OCI-M2 (cell line): ENCODE measurements at regions not wholly inside any gene's neighbourhood (a gene's known extent, or its start where the extent isn't known, plus 50 kb on each side); places are given as distances from the start of the nearest gene placed in this dataset.

ENCODE experiments used
- DNase-seq: peaks from one replicate; lab custom pipeline; 2025; ENCODE audit not compliant: unreplicated experiment; lab: John Stamatoyannopoulos, UW

DNA sequence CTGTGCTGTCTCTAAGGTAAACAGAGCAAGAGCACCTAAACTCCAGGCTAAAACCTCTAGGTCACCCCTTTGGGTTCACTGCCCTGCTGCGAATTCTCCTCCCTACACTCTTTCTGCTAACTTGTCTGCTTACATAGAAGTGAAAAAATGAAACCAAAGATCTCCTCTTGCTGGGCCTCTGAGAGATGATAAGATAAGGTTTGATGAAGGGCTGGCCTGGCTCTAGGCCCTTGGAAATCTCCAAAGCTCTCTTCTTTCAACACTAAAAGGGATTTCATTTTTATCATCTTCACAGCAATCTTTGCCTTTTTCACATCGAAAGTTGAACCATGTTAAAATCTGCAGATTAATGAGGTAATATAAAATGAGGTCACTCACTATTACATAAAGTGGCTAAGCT lies 450.8 kb upstream of the TLE4 start:
- DNase-seq = no peak

DNA sequence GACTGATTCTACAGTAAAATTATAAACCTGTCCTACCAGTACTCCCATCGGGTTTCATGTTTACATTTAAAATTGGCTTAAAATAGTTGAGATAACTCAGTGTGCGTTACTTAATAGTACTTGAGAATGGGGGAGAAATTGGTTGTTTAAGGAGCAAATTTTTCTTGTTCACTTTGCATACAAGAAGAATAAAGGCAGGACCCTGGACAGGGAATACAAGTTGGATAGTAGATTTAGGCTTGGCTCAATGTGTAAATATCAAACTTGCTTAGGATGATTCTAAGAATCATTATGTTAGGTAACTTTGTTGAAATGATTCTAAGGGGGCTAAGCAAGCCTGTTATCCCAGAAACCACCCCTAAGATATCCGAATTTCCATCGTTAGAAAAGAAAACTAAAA lies 448.4 kb upstream of the TLE4 start:
- DNase-seq = no peak

DNA sequence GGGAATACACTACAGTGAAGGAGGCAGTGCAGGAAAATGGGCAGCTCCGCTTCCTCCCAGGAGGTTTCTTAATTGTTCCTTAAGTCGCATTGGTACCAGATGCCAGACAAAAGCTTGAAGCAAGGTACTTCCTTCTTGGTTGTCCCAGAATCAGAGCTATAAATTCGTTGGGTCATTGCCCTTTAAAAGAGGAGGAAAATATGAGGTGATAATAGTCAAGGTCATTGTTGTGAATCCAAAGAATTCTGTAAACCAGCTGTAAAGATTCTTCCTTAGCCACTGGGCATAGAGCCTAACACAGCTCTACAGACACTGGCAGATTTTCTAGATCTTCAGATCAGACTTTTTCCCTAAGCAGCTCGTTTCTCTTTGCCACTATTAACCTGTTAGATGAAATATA lies 444.1 kb upstream of the TLE4 start:
- no peak for DNase-seq

DNA sequence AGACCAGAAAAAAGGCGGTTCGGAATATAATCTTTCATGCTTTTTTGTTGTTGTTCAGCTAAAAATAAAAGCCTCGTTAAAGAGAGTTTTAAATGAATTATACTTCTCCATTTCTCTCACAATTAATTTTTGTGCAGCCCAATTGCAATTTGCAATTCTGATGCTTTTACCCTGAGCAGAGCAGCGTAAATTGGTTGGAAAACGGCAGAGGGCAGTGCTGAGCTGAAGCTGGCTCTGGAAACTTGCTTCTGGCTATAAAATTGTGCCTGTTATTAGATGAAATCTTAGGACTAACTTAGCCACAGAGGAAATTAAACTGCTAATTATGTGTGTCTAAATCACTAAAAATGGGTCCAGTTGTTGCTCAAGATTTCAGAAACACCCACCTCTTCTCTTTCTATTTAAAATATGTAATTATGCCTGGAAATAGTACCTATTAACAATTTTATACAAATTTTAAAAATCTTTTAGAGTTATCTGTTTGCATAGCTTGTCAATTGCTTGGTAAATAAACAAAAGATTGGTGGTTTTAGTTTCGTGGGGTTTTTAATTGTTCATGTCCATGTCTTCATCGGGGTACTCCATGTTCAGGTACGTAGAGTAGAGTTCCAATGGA lies 441.8 kb upstream of the TLE4 start:
- no peak for DNase-seq

DNA sequence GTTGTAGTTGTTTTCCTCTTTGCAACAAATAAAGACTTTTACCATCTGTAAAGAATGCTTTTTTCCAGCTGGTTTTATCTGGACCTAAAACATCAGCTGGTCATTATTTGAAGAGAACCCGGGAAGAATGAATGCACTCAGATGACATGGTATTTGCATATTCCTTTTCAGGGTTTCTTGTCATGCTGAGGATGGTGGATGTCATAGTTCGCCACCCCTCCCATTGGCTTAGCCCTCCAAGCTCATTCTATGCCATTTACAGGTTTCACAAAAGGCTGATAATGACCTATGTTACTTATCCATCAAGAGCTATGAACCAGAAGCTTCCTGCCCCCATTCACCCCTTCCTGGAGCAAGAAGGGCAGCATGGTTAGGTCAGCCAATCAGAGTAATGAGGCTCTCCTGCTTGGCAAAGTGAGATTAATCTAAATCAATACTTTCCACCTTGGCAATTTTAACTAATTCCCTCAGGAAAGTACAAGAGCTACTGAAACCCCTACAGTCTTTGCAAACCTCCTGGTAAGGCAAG lies 440.5 kb upstream of the TLE4 start:
- no peak for DNase-seq

DNA sequence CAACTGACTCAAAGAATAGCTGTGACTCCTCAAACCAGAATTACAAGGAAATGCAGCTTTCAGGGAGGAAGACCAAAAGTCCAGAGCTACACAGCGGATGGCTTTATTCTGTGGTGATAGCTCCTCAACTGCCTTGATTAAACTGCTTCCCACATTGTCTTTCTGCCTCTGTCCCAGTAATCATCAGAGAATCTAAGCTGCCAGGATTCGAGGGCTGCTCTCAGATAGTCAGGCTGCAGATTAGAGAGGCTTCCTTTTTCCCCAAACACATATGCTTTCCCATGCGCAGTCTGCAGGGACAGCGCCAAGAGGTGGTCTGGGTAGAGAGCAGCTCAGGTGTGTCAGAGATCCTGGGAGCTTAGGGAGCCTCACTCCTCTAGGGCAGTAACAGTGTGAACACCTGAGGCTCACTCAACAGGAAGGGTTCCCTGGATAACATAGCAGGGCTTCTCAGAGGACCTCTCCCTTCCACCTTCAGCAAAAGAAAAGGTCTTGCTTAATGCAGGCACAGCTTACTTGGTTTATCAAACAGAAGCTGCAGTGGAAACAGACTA lies 439.9 kb upstream of the TLE4 start:
- DNase-seq = no peak

DNA sequence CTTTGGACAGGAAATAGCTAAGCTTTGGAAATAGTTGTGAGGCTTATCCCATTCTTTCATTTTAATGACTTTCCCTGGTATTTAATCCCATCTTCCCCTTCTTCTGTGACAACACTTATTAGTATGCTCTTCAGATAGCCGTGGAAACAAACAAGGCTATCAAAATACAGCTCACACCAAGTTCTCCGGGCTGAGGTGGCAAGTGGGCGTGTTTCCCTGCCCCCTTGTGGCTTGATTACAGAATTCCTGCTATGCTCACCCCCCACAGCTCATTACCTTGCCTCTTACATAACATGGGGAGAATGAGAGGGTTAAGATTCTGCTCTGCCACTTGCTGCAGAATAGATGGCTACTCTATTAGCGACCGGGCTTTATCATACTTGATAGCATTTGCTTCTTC lies 437.1 kb upstream of the TLE4 start:
- DNase-seq = no peak

DNA sequence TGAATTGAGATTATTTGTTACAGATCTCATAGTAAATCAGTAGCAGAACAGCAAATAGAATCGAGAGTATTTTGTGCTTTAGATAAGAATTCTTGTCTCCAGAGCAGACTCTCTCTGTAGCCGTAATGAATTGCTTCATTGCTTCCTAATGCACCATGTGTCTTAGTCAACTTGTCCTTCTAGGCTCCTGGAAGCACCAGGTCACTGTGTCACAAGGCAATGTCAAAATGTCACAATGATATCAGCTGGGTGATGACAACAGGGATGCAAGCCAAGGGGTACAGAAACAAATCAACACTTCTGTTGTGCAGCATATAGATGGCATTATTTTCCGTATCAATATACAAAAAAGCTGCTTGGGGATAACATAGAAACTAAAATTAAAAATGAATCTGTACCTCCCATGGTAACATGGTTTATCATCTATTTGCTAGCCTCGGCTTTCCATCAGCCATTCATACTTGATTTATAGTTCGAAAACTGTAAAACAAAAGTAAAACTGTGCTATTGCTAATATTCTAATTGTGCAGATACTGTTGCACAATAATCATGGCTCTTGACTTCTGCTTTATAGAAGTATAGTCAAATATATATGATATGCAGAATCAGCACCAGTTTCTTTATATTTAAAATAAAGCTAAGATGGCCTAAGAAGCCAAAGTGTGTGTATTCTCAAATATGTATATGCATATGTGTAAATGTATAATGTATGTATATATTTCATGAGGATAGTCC lies 435.9 kb upstream of the TLE4 start:
- no peak for DNase-seq

DNA sequence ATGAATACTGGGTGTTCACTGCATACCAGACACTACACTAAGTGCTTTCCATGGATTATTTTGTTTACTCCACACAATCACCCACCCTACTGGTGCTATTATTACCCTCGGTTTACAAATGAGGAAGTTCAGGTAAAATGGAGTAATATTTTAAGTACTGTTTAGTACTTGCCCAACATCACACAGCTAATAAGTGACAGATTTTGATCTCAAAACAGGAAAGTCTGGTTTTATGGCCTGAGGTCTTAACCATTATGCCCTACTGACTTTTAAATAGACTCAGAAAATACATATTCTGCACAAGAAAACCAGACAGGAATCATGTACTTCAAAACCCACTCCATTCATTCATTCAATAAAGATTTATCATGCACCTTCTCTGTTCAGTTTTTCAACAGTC lies 431.0 kb upstream of the TLE4 start:
- no peak for DNase-seq

DNA sequence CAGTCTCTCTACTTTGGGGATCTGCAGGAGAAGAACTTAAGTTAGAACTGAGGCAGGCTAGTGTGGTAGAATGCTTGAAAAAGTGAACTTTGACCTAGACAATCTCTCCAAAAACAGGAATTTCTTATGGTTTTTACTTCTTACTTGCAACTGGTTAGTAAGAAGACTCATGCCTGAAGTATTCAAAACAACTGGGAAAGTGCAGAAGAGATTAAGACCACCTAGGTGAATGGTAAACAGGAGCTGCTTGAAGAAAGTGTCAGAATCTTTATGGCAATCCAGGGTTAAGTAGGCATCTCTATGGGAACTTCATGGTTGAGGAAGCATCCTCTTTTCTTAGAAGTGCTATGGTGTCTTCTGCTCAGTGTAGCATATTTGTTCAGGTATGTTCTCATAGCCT lies 428.6 kb upstream of the TLE4 start:
- no peak for DNase-seq

DNA sequence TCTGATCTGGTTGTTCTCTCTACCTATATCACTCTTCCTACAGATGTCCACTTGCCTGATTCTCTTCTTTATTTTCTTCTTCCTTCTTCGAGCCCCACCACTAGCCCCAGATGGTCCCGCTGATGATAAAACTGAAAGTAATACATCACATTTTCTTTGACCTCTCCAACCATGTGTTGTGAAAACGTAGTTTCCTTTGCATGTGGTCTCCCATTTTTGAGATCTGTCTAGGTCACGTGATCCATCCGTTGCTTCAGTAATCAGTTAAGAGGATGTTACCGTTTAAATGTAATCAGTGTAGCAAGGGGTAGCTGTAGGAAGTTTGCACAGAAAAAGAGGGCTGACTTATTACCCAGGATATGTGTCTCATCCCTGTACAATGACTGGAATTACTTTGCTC lies 426.3 kb upstream of the TLE4 start:
- DNase-seq = no peak

DNA sequence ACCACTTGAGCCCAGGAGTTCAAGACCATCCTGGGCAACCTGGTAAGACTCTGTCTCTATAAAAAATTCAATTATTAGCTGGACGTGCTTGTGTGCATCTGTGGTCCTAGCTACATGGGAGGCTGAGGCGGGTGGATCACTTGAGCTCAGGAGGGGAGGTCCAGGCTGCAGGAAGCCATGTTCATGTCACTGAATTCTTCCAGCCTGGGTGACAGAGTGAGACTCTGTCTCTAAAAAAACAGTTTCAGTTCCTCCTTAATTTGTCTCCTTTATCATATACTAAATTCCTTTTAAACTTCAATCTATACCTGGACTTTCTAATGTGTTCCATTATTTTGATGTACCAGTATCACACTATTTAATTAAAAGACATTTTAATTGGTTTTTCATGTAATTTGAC lies 422.2 kb upstream of the TLE4 start:
- DNase-seq = no peak

DNA sequence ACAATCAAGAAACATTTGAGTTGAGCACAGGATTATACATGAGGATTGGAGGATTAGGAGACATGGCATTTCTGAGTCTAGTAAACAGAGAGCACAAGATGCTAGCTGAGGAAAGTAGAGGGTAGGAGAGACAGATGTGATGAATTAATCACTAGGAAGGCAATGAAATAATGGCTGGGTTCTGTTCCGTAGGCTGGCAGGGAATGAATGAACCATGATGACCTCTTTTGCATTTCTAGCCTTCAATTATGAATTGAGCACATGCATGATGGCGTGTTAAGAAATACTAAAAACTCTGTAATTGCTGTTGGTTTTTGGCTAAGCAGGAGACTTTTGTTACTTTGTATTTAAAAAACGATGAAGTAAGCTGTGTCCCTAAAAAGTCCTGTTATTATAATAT lies 420.0 kb upstream of the TLE4 start:
- DNase-seq = no peak

DNA sequence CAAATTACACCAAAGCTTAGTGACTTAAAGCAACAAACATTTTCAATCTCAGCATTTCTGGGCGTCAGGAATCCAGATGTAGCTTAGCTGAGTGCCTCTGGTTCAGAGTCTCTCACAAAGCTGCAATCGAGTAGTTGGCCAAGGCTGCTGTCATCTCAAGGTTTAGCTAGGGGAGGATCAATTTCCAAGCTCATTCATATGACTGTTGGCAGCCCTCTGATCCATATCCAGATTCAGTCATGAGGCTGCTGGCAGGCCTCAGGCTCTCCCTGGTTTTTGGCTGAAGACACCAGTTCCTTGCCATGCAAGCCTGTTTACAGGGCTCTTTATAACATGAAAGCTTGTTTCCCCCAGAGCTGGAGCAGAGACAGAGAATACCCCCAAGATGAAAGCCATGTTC lies 419.5 kb upstream of the TLE4 start:
- DNase-seq = no peak

DNA sequence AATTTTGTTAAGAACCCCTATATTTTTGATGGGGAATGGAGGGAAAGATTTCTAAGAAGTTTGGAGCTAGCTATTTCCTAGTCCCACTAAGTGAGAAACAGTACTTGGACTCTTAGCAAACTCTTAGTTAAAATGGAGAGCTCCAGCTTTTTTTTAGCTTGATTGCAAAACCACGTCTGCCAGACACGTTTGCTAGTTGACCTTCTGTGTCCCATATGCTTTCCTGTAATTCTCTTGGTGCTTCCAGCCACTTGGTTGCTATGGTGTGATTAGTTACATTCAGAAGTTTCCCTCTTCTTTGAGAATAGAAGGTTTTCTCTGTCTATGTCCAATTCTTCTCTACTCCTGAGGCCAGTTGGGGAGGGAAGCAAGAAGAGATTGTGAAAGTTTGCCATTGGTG lies 417.0 kb upstream of the TLE4 start:
- no peak for DNase-seq

DNA sequence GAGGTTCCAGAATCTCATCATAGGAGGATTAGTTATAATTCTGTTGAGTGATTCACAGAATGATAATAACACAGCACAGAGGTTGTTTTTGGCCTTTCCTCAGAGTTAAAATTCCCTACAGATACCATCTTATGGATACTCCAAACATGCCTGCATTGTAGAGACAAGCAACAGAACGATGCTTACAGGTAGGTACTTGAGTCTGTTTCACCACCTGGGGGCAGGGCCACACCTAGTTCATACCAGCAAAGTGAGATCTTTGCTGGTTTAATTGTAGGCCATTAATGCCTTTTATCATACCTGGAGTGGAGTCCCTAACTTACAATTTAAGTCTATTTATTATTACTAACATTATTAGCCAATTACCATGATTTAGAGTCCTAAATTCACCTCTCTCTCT lies 416.5 kb upstream of the TLE4 start:
- DNase-seq = no peak

DNA sequence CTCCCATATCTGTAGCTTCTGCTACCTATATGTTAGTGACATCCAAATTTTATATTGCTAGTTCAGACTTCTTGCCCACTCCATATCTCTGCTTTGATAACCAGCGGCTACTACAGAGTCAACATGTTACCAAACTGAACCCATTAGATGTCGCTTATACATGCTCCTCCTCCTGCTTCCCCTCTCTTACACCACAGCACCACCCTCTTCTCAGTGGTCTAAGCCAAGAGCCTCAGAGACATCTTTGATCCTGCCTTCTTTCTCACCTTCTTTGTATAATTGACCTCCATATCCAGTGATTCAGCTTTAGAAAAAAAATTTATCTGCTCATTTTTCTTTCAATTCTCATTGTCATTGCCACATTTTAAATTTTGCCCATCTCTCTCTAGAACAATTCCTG lies 408.2 kb upstream of the TLE4 start:
- no peak for DNase-seq

DNA sequence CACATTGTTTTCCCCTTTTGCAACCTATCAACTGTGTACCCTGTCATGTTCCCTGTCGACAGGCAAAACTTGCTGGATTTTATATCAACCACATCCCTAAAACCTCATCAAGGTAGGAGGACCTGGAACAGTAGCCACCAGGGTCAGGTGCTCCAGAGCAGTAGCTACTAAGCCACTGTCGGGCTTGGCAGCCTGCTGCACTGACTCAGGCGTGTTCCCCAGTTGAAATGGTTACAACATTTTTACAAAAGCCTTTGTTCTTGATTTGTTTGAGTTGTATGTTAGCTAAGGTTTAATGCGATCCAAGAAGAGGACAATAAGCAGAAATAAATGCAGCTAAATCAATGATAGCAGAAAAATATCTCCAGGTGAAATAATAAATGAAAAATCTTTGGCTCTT lies 407.4 kb upstream of the TLE4 start:
- DNase-seq = no peak

DNA sequence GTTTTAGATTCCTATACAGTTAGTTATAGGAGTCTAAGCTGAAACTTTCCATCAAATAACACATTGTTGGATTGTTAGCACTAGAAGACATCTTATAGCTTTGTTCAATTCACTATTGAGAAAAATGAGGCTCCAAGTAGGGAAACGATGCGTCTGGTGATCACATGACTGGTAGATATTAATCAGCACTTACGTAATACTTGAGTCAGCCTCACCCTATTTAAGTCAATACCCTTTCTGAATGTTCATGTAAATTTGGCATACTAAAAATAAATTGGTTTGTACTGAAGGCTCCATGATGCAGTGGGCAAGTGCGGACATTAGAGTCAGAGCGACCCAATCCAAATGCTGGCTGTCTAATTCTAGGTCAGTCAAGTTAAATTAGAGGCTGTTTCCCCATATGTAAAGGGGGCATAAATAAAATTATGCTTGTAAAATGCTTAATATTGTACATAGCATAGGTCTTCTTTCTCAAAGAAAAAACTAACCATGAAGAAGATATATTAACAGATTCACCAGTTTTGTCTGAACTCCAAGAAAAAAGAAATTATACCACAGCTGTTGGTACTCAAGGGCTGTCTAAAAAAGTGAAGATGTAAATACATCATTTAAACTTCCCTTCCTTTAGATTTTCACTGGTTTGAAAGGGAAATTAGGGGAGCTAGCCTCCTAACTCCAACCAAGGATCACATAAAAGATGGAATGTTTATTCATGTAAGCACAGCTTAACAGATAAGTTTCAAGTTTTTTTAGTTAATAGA lies 406.6 kb upstream of the TLE4 start:
- no peak for DNase-seq

DNA sequence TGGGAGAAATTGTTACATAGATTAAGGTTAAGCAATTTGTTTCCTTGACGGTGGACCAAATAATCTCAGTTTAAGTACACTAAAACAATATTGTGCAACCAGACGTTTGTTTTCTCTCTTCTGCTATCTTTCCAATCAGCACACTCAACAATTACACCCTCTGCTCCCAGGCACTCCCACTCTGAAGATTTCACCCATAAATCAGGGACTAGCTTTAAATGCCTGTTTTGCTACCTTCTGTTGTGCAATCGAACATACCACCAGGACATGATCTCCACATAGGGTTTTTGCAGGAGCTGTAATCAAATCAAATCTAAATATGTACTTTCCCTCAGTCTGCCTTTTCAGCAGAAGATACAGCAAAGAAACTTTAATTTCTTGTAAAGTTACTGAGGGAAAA lies 405.8 kb upstream of the TLE4 start:
- no peak for DNase-seq

DNA sequence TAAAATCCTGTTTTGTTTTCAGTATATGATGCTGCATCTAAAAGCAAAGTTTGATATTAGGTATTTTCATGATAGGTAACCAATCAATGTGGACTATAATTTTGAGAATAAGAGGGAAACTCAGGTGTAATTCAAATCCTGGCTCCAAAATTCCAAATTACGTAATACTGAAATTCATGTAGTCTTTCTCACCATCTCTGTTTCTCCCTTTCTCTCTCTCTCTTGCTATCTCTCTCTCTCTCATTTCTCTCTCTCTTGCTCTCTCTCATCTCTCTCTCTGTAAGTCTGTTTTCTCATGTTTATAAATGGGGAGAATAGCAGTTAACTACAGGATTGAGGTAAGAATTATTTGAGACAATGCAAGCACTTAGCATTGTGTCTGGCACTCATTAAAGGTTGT lies 401.1 kb upstream of the TLE4 start:
- no peak for DNase-seq

DNA sequence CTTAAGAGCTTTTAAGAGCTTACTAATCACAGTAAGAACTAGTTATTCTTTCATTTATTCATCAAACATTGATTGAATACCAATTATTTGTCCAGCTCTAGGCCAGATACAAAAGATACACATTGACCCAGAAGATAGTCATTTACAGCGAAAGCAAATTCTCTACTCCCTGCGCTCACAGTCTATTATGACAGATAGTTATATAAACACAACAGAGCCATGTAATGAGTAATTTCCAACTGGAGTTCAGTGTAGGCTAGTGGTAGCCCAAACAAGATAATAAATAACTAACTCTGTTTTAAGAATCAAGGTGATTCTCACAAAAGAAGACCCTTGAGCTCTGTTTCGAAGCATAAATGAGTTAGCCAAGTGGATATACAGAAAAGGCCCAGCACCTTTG lies 397.8 kb upstream of the TLE4 start:
- DNase-seq = no peak
